IPS DF 6.9 (cell line): ENCODE measurements at regions not wholly inside any gene's neighbourhood (a gene's known extent, or its start where the extent isn't known, plus 50 kb on each side); places are given as distances from the start of the nearest gene placed in this dataset.

Source experiments
- DNase-seq: peaks from one replicate; pipeline ENCODE4 v3.0.0-alpha.2; 2013; ENCODE audit warnings: low read depth, low spot score
- H3K27ac ChIP-seq: one replicate; pipeline ENCODE4 v1.5.1; 2013; ENCODE audit warnings: low read length, control low read depth
- H3K27me3 ChIP-seq: 2 replicates; pipeline ENCODE4 v1.6.1; 2013; ENCODE audit warnings: mild to moderate bottlenecking, low read length; ENCODE audit not compliant: control insufficient read depth, insufficient read depth
- H3K36me3 ChIP-seq: 2 replicates; pipeline ENCODE4 v1.6.1; 2013; ENCODE audit warnings: low read length; ENCODE audit not compliant: control insufficient read depth, insufficient read depth
- H3K4me1 ChIP-seq: 2 replicates; pipeline ENCODE4 v1.6.1; 2013; ENCODE audit warnings: low read length; ENCODE audit not compliant: control insufficient read depth, insufficient read depth
- H3K4me3 ChIP-seq: 2 replicates; pipeline ENCODE4 v1.5.1; 2013; ENCODE audit warnings: mild to moderate bottlenecking, low read length
- H3K9me3 ChIP-seq: 2 replicates; pipeline ENCODE4 v1.6.1; 2013; ENCODE audit warnings: low read length, inconsistent platforms; ENCODE audit not compliant: control insufficient read depth, insufficient read depth
- WGBS: extraction: QIAGEN DNeasy Blood & Tissue Kit; methylation state at CpG from one replicate; pipeline ENCODE4 v1.1.7; 2013; ENCODE audit warnings: mixed read lengths, missing lambda C conversion rate; ENCODE audit not compliant: insufficient read length, insufficient coverage; 5-methylcytosine and 5-hydroxymethylcytosine counted together

GRCh38 chr20:52244702-52245101 lies 53.1 kb upstream of the ZFP64 start:
- H3K36me3 ChIP-seq: no peaks in the 10 kb centered on the region
- no peaks in the 10 kb centered on the region for H3K27me3 ChIP-seq
- H3K27ac ChIP-seq: no peak overlapping the region
- WGBS: no CpG with 5 or more reads among the region's 4 CpGs
- no peak for DNase-seq
- H3K4me1 ChIP-seq: no peaks in the 10 kb centered on the region
- H3K4me3 ChIP-seq: no peak overlapping the region
- H3K9me3 ChIP-seq: no peaks in the 10 kb centered on the region

GRCh38 chr20:52242237-52243230 lies 51.0 kb upstream of the ZFP64 start:
- no peaks in the 10 kb centered on the region for H3K36me3 ChIP-seq
- DNase-seq: no peak
- WGBS: 100% methylated on average over 1 of the region's 7 CpGs
- H3K4me3 ChIP-seq: no peak overlapping the region
- H3K4me1 ChIP-seq: no peaks in the 10 kb centered on the region
- H3K9me3 ChIP-seq: no peaks in the 10 kb centered on the region
- H3K27ac ChIP-seq: no peak overlapping the region
- H3K27me3 ChIP-seq: no peaks in the 10 kb centered on the region
